ENCODE measurements at regions not wholly inside any gene's neighbourhood (a gene's known extent, or its start where the extent isn't known, plus 50 kb on each side); places are given as distances from the start of the nearest gene placed in this dataset.
"Not testable (repeated sequence)": the region's sequence is repeated elsewhere in the genome, so short reads cannot be mapped to it uniquely, and the experiment has no call there.

DNA sequence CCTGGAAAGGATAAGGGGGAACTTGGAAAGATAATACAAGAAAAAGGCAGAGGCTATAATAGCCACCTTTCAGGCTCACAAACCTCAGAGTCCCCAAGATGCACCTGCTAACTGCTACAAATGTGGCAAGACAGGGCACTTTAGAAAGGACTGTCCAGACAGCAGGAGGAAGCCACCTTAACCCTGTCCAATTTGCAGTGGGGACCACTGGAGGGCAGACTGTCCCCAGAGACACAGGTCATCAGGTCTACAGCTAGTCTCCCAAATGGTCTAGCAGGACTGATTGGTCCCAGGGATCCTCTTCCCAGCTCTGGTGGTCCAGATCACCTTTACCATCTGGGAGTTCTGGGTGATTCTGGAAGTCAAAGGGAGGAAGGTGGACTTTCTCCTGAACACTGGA, 882.5 kb upstream of the GBE1 start:
- intact Hi-C loops (cut with DNase I) = no loop called here
- Histone ChIP-seq H3K4me3 (ENCODE audit: low read length) (no peak overlapping the region), H3K9me3 (ENCODE audit: control insufficient read depth, low read length) (no peaks in the 10 kb centered on the region), H3K27ac (ENCODE audit: low read length) (no peak overlapping the region), H3K27me3 (ENCODE audit: control insufficient read depth, insufficient read depth) (no peaks in the 10 kb centered on the region), H3K4me1 (ENCODE audit: control insufficient read depth, insufficient read depth, low read length) (no peaks in the 10 kb centered on the region)
- no peak for ATAC-seq
- DNase-seq = no peak

DNA sequence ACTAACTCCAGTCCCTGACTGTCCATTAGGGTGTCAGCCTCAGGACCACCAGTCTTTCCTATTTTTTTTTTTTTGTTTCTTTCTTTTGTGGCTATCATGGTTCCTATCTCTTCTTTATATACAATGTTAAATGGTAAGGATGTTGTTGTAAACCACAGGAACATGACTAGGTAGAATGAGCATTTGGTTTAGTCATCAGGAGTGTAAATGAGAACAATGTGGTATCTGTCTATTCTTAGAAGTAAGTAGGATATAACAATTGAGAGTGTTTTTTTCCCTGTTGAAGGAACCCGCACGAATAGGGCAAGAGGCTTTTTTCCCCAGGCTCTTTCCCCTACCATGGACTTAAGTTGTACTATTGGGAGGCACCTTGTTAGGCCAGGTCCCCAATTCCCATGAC, 880.3 kb upstream of the GBE1 start:
- no peaks in the 10 kb centered on the region for H3K4me1 ChIP-seq (ENCODE audit: control insufficient read depth, insufficient read depth, low read length)
- no peak overlapping the region for H3K4me3 ChIP-seq (ENCODE audit: low read length)
- 91% methylated on average over 2 of the region's 2 CpGs for WGBS
- no peak overlapping the region for H3K27ac ChIP-seq (ENCODE audit: low read length)
- DNase-seq = no peak
- ATAC-seq = no peak
- H3K27me3 ChIP-seq (ENCODE audit: control insufficient read depth, insufficient read depth) = no peaks in the 10 kb centered on the region
- H3K9me3 ChIP-seq (ENCODE audit: control insufficient read depth, low read length) = no peaks in the 10 kb centered on the region
- intact Hi-C loops (cut with DNase I) = no loop called here

DNA sequence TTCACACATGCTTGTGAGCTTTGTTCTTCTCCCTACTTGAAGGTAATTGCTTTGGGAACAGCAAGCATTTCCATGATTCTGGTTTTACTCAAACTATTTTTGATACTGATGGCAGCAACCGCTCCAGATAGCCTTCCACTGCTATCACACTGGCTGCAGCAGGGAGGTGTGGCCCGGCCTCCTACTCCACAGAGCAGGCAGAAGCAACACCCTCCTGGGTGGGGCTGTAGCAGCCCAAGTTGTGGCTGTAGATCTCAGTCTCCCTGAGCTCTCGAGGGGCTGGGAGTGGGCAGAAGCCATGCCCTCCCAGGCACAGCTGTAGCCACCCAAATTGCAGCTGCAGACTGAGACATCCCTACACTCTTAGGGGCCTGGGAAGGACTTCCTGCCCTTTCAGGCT, 878.8 kb upstream of the GBE1 start:
- WGBS = 59% methylated on average over 3 of the region's 3 CpGs
- DNase-seq = no peak

DNA sequence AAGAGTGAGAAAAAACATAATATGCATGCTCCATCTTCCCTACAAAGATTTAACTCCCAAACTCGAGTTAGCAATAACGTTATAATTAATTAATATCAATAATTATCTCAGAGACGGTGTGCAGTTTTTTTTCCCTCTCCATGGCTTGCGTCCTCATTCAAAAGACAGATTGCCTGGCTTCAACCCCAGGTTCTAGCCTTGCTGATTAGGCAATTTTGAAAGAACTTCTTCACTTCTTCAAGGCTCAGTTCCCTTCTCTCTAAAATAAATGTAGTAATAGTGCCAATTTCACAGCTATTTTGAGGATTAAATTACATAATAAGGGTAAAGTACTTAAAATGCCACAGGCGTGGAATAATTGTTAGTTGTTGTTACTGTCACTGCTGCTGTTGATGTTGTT, 876.1 kb upstream of the GBE1 start:
- 70% methylated on average over 5 of the region's 5 CpGs for WGBS
- H3K4me3 ChIP-seq (ENCODE audit: low read length) = no peak overlapping the region
- H3K4me1 ChIP-seq (ENCODE audit: control insufficient read depth, insufficient read depth, low read length) = no peaks in the 10 kb centered on the region
- H3K27me3 ChIP-seq (ENCODE audit: control insufficient read depth, insufficient read depth) = no peaks in the 10 kb centered on the region
- intact Hi-C loops (cut with DNase I) = no loop called here
- no peaks in the 10 kb centered on the region for H3K9me3 ChIP-seq (ENCODE audit: control insufficient read depth, low read length)
- ATAC-seq = no peak
- no peak overlapping the region for H3K27ac ChIP-seq (ENCODE audit: low read length)
- no peak for DNase-seq

More for the DNA sequence above, 878.8 kb upstream of the GBE1 start:
- Histone ChIP-seq H3K27me3 (ENCODE audit: control insufficient read depth, insufficient read depth) (no peaks in the 10 kb centered on the region), H3K9me3 (ENCODE audit: control insufficient read depth, low read length) (no peaks in the 10 kb centered on the region), H3K4me3 (ENCODE audit: low read length) (no peak overlapping the region), H3K4me1 (ENCODE audit: control insufficient read depth, insufficient read depth, low read length) (no peaks in the 10 kb centered on the region), H3K27ac (ENCODE audit: low read length) (no peak overlapping the region)
- intact Hi-C loops (cut with DNase I) = no loop called here
- no peak for ATAC-seq

DNA sequence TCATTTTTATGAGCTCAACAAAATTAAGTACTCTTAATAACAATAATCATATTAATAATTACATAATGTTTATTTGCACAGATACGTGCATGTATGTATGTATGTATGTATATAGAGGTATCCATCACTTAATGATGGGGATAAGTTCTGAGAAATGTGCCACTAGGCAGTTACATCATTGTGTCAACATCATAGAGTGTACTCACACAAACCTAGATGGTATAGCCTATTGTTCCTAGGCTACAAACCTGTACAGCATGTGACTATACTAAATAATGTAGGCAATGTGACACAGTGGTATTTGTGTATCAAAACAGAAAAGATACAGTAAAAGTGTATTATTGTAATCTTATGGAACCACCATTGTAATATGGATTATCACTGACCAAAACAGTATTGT, 874.7 kb upstream of the GBE1 start:
- H3K4me1 ChIP-seq (ENCODE audit: control insufficient read depth, insufficient read depth, low read length) = no peaks in the 10 kb centered on the region
- intact Hi-C loops (cut with DNase I) = no loop called here
- no peaks in the 10 kb centered on the region for H3K9me3 ChIP-seq (ENCODE audit: control insufficient read depth, low read length)
- DNase-seq (no peak), ATAC-seq (no peak)
- H3K4me3 ChIP-seq (ENCODE audit: low read length) = no peak overlapping the region
- WGBS = 70% methylated on average over 1 of the region's 1 CpG
- H3K27ac ChIP-seq (ENCODE audit: low read length) = no peak overlapping the region
- no peaks in the 10 kb centered on the region for H3K27me3 ChIP-seq (ENCODE audit: control insufficient read depth, insufficient read depth)

DNA sequence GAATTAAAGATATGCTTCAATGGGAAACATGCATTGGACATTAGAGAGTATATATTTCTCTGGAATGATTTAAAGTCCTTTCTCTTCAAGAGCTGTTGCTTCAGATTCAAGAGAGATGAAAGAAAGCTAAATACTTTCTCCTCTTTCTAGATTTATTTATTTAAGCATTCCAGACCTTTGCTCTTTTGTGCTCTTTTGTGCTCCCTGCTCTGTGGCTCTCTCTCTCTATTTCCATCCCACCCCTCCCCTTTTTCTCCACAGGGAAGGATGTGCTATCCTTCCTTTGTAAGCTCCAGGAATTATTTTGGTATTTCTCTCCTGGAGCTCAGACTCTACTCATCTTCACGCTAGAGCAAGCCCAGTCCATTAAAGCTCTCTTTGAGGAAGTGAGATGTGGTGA, 871.9 kb upstream of the GBE1 start:
- Histone ChIP-seq H3K4me3 (ENCODE audit: low read length) (no peak overlapping the region), H3K9me3 (ENCODE audit: control insufficient read depth, low read length) (no peaks in the 10 kb centered on the region), H3K27me3 (ENCODE audit: control insufficient read depth, insufficient read depth) (no peaks in the 10 kb centered on the region), H3K4me1 (ENCODE audit: control insufficient read depth, insufficient read depth, low read length) (no peaks in the 10 kb centered on the region), H3K27ac (ENCODE audit: low read length) (no peak overlapping the region)
- ATAC-seq (no peak), DNase-seq (no peak)
- intact Hi-C loops (cut with DNase I) = no loop called here
- WGBS = 53% methylated on average over 1 of the region's 1 CpG

DNA sequence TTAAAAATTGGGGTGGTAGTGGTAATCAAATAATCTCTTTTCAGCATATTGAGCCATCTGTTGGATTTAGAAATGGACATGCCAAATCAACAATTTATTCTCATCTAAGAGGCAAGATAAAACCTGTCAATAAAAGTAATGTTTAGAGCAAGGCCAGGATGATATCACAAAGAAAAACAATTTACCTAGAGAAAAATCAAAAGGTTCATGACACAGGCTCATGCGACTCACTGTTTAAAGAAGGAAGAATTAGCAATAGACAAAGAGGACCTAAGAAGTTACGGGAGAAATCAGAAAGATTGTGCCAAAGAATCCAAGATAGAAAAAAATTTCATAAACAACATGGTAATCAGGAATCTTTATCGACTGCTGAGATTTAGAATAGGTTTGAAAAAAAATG, 868.5 kb upstream of the GBE1 start:
- no peaks in the 10 kb centered on the region for H3K9me3 ChIP-seq (ENCODE audit: control insufficient read depth, low read length)
- H3K4me3 ChIP-seq (ENCODE audit: low read length) = no peak overlapping the region
- no peaks in the 10 kb centered on the region for H3K27me3 ChIP-seq (ENCODE audit: control insufficient read depth, insufficient read depth)
- H3K27ac ChIP-seq (ENCODE audit: low read length) = no peak overlapping the region
- no peak for DNase-seq
- H3K4me1 ChIP-seq (ENCODE audit: control insufficient read depth, insufficient read depth, low read length) = no peaks in the 10 kb centered on the region
- no peak for ATAC-seq
- WGBS = 86% methylated on average over 3 of the region's 3 CpGs
- intact Hi-C loops (cut with DNase I) = no loop called here

DNA sequence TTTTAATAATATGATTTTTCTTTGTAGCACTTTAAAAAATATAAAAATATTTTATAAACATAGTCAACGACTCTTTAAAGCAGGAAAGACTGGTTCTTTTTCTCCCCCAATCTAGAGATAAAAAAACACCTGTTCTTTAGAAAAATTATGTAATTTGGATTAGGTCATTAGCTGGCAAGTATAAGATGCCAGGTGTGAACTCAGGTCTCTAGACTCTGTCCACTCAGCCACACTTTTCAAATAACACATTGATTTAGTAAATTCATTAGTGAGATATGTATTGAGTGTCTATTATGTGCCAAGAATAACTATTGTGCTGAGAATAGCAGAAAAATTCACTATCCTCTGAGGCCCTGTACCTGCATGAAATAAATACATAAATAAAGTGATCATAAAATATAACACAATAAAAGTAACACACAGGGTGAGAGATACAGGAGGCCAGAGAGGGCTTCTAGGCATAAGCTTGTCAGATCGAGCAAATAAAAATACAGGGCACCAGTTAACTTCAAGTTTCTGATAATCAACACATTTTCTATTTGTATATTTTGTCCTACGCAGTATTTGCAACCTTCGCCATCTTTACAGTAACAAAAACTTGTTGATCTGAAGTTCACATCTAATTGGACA, 867.1 kb upstream of the GBE1 start:
- WGBS = 68% methylated on average over 4 of the region's 4 CpGs
- intact Hi-C loops (cut with DNase I) = no loop called here
- H3K27ac ChIP-seq (ENCODE audit: low read length) = no peak overlapping the region
- ATAC-seq (no peak), DNase-seq (no peak)
- no peaks in the 10 kb centered on the region for H3K27me3 ChIP-seq (ENCODE audit: control insufficient read depth, insufficient read depth)
- no peaks in the 10 kb centered on the region for H3K4me1 ChIP-seq (ENCODE audit: control insufficient read depth, insufficient read depth, low read length)
- no peak overlapping the region for H3K4me3 ChIP-seq (ENCODE audit: low read length)
- no peaks in the 10 kb centered on the region for H3K9me3 ChIP-seq (ENCODE audit: control insufficient read depth, low read length)

DNA sequence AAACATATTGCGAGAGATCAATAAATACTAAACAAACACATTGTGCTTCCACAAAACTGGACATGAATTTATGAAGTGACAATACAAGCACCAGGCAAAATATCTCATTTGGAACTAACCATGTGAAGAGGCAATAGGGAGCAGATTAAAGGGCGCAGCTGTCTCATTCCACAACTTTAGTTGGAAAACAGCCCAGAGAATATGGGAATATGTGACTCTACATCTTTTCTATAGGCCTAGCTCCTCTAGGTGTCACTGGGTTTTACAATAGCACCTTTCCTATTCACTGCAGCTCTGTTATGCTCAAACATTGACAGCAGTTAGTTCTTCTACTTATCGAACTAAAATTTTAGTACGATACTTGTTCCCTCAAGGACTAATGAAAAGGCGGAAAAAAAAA, 866.3 kb upstream of the GBE1 start:
- DNase-seq (no peak), ATAC-seq (no peak)
- Histone ChIP-seq H3K4me1 (ENCODE audit: control insufficient read depth, insufficient read depth, low read length) (no peaks in the 10 kb centered on the region), H3K4me3 (ENCODE audit: low read length) (no peak overlapping the region), H3K27me3 (ENCODE audit: control insufficient read depth, insufficient read depth) (no peaks in the 10 kb centered on the region), H3K27ac (ENCODE audit: low read length) (no peak overlapping the region), H3K9me3 (ENCODE audit: control insufficient read depth, low read length) (no peaks in the 10 kb centered on the region)
- WGBS = 85% methylated on average over 5 of the region's 5 CpGs
- intact Hi-C loops (cut with DNase I) = no loop called here

DNA sequence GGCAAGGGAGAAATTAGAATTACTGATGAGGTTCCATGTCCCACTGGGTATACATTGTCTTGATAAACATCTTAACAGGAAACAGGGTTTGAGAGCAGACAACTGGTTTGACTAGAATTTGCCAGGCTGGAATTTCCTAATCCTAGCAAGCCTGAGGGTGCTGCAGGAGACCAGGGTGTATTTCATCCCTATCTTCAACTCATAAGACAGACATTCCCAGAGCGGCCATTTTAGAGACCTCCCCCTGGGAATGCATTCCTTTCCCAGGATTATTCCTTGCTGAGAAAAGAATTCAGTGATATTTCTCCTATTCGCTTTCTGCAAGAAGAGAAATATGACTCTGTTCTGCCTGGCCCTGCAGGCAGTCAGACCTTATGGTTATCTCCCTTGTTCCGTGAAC, 859.3 kb upstream of the GBE1 start:
- H3K4me3 ChIP-seq (ENCODE audit: low read length); H3K27ac ChIP-seq (ENCODE audit: low read length); intact Hi-C loops (cut with DNase I); H3K4me1 ChIP-seq (ENCODE audit: control insufficient read depth, insufficient read depth, low read length); H3K27me3 ChIP-seq (ENCODE audit: control insufficient read depth, insufficient read depth); DNase-seq; ATAC-seq; H3K9me3 ChIP-seq (ENCODE audit: control insufficient read depth, low read length): not testable (repeated sequence)
- WGBS = 74% methylated on average over 3 of the region's 3 CpGs

DNA sequence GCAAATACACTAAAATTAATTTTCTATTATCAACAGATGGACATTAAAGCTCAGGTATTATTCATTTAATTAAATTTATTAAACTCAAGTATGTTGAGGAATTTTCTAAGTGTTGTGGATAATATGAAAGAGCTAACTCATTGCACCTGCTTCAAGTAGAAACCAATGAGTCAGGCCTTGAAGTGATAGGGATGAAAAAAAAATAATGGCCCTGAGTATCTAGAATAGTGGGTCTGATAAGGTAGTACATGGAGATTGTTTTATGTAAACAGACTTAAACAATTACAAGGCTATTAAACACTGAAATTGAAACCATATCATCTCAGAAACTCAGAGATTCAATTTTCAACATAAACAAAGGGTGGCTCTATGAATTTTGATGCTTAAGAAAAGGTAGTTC, 857.1 kb upstream of the GBE1 start:
- ATAC-seq (no peak), DNase-seq (no peak)
- H3K4me3 ChIP-seq (ENCODE audit: low read length) = no peak overlapping the region
- H3K27me3 ChIP-seq (ENCODE audit: control insufficient read depth, insufficient read depth) = no peaks in the 10 kb centered on the region
- intact Hi-C loops (cut with DNase I) = no loop called here
- H3K9me3 ChIP-seq (ENCODE audit: control insufficient read depth, low read length) = no peaks in the 10 kb centered on the region
- no peak overlapping the region for H3K27ac ChIP-seq (ENCODE audit: low read length)
- no peaks in the 10 kb centered on the region for H3K4me1 ChIP-seq (ENCODE audit: control insufficient read depth, insufficient read depth, low read length)

DNA sequence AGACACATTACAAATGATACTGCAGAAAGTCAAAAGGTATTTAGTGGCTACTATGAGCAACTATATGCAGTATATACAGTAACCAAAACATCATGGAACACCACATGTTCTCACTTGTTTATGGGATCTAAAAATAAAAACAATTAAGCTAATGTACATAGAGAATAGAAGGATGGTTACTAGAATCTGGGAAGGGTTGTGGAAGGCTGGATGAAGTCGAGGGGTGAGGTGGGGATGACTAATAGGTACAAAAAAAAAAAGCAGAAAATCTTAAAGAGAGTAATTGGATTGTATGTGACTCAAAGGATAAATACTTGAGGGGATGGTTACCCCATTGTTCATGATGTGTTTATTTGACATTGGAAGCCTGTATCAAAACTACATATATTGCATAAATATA, 848.8 kb upstream of the GBE1 start:
- 52% methylated on average over 1 of the region's 1 CpG for WGBS
- DNase-seq (no peak), ATAC-seq (no peak)
- H3K9me3 ChIP-seq (ENCODE audit: control insufficient read depth, low read length) = no peaks in the 10 kb centered on the region
- no peak overlapping the region for H3K4me3 ChIP-seq (ENCODE audit: low read length)
- intact Hi-C loops (cut with DNase I) = no loop called here
- H3K4me1 ChIP-seq (ENCODE audit: control insufficient read depth, insufficient read depth, low read length) = no peaks in the 10 kb centered on the region
- no peaks in the 10 kb centered on the region for H3K27me3 ChIP-seq (ENCODE audit: control insufficient read depth, insufficient read depth)
- no peak overlapping the region for H3K27ac ChIP-seq (ENCODE audit: low read length)

Data from right cardiac atrium (tissue), 5 donors.